HCT116 (cell line): ENCODE measurements at regions not wholly inside any gene's neighbourhood (a gene's known extent, or its start where the extent isn't known, plus 50 kb on each side); places are given as distances from the start of the nearest gene placed in this dataset.

Experiments used
- ATAC-seq: fragments of 200-7000 bp; cut with Tn5 transposase; 2 replicates; pipeline ENCODE4 v1.9.1; 2020; ENCODE audit warnings: mild to moderate bottlenecking, moderate library complexity
- BruUV-seq: library from RNA; stranded (reverse); fragments of 400-500 nt; replicated peaks from 2 replicates; lab custom pipeline; 2021; lab: Mats Ljungman, UMichigan
- CTCF ChIA-PET: fragments of 300-600 bp; sonication (Branson Sonifier 250); formaldehyde crosslinking; loops from one replicate; lab custom pipeline; 2021; ENCODE audit warnings: antibody characterized with exemption; lab: Charles Lee
- POLR2A ChIA-PET: fragments of 300-600, 350-600 bp; sonication (Branson Sonifier 250); formaldehyde crosslinking; loops from one replicate; lab custom pipeline; 2021; ENCODE audit warnings: antibody characterized with exemption; lab: Charles Lee
- RAD21 ChIA-PET, 2 experiments: fragments of 300-600 bp; sonication (Branson Sonifier 250); formaldehyde crosslinking; loops; one replicate each; lab custom pipeline; 2023; ENCODE audit warnings: low total read pairs in 2 of 2; ENCODE audit not compliant: uncharacterized antibody in 2 of 2, unreplicated experiment in 2 of 2, low non-redundant PET in 1 of 2; lab: Charles Lee
- DNase-seq: peaks from one replicate; pipeline ENCODE4 v3.0.0-alpha.2; 2010; ENCODE audit warnings: low read depth, low spot score
- H2AFZ ChIP-seq: fragments of 200-600 bp; shearing (Covaris generic), sonication (generic); 2 replicates; pipeline ENCODE4 v1.6.1; 2017; ENCODE audit warnings: low read depth, mixed run types, mixed read lengths, antibody characterized with exemption, low read length; ENCODE audit not compliant: poor library complexity, severe bottlenecking
- H3K27ac ChIP-seq: 2 replicates; pipeline ENCODE4 v1.5.1; 2012; ENCODE audit warnings: low read depth, low read length
- H3K27me3 ChIP-seq: fragments of 200-600 bp; sonication (generic); 2 replicates; pipeline ENCODE4 v1.6.1; 2016; ENCODE audit warnings: mixed run types, low read length, mixed read lengths; ENCODE audit not compliant: insufficient read depth
- H3K36me3 ChIP-seq, 2 experiments: fragments of 200-500 bp in 1 of 2; fragments of 200-600 bp in 1 of 2; sonication (Bioruptor generic) in 1 of 2; sonication (generic) in 1 of 2; 2 replicates each; pipeline versions ENCODE4 v1.5.1 to v1.6.1; 2014 to 2016; ENCODE audit warnings: low read length in 2 of 2, inconsistent platforms in 1 of 2, mixed read lengths in 1 of 2, mixed run types in 1 of 2; ENCODE audit not compliant: insufficient read depth in 2 of 2, control insufficient read depth in 1 of 2
- H3K4me1 ChIP-seq, 2 experiments: fragments of 200-600 bp in 1 of 2; sonication (generic) in 1 of 2; 2 replicates each; pipeline versions ENCODE4 v1.5.1 to v1.6.1; 2012 to 2017; ENCODE audit warnings: low read length in 2 of 2, inconsistent platforms in 1 of 2, mild to moderate bottlenecking in 1 of 2, mixed read lengths in 1 of 2, mixed run types in 1 of 2, moderate library complexity in 1 of 2; ENCODE audit not compliant: insufficient read depth in 2 of 2, control insufficient read depth in 1 of 2
- H3K4me2 ChIP-seq: fragments of 200-600 bp; sonication (generic); 2 replicates; pipeline ENCODE4 v1.6.1; 2017; ENCODE audit warnings: mixed run types, low read length, mixed read lengths
- H3K4me3 ChIP-seq, 2 experiments: fragments of 200-600 bp in 1 of 2; sonication (generic) in 1 of 2; replicated peaks in 1 of 2; 2 replicates each; pipeline ENCODE4 v1.5.1; 2011 to 2016; ENCODE audit warnings: low read length in 2 of 2, control low read depth in 1 of 2, low read depth in 1 of 2, mild to moderate bottlenecking in 1 of 2, mixed read lengths in 1 of 2, mixed run types in 1 of 2
- H3K79me2 ChIP-seq: fragments of 200-600 bp; sonication (generic); 2 replicates; pipeline ENCODE4 v1.6.1; 2017; ENCODE audit warnings: mild to moderate bottlenecking, mixed run types, low read length, moderate library complexity, mixed read lengths; ENCODE audit not compliant: insufficient read depth
- H3K9ac ChIP-seq: fragments of 200-600 bp; sonication (generic); 2 replicates; pipeline ENCODE4 v1.6.1; 2016; ENCODE audit warnings: low read length, mixed read lengths
- H3K9me2 ChIP-seq: fragments of 200-600 bp; sonication (generic), shearing (Covaris generic); 2 replicates; pipeline ENCODE4 v1.6.1; 2017; ENCODE audit warnings: mixed run types, mild to moderate bottlenecking, moderate library complexity; ENCODE audit not compliant: insufficient read depth
- H3K9me3 ChIP-seq, 2 experiments: fragments of 200-500 bp in 1 of 2; fragments of 200-600 bp in 1 of 2; sonication (Bioruptor generic) in 1 of 2; sonication (generic) in 1 of 2; 2 replicates each; pipeline ENCODE4 v1.6.1; 2014 to 2017; ENCODE audit warnings: low read length in 2 of 2, mixed read lengths in 2 of 2, inconsistent platforms in 1 of 2, low read depth in 1 of 2, mild to moderate bottlenecking in 1 of 2, mixed run types in 1 of 2, moderate library complexity in 1 of 2; ENCODE audit not compliant: control insufficient read depth in 1 of 2, insufficient read depth in 1 of 2
- H4K20me1 ChIP-seq: fragments of 200-600 bp; sonication (generic), shearing (Covaris generic); 2 replicates; pipeline ENCODE4 v1.6.1; 2017; ENCODE audit warnings: mixed run types, mild to moderate bottlenecking, moderate library complexity; ENCODE audit not compliant: insufficient read depth
- EGR1 ChIP-seq: IDR thresholded peaks from 2 replicates; pipeline ENCODE4 v1.6.1; 2012; ENCODE audit warnings: low read depth
- EZH2 ChIP-seq: fragments of 200-600 bp; sonication (generic); IDR thresholded peaks from 2 replicates; pipeline ENCODE4 v1.6.1; 2017; ENCODE audit warnings: antibody characterized with exemption, mixed run types
- EZH2phosphoT487 ChIP-seq: fragments of 200-600 bp; IDR thresholded peaks from 2 replicates; pipeline ENCODE4 v1.6.1; 2018; ENCODE audit warnings: antibody characterized with exemption, borderline replicate concordance
- MAX ChIP-seq: IDR thresholded peaks from 2 replicates; pipeline ENCODE4 v1.6.1; 2012
- POLR2A ChIP-seq: IDR thresholded peaks from 2 replicates; pipeline ENCODE4 v1.7.0; 2011; ENCODE audit warnings: borderline replicate concordance; ENCODE audit not compliant: insufficient read depth, insufficient read length; ENCODE audit errors: extremely low read depth
- POLR2AphosphoS5 ChIP-seq: IDR thresholded peaks from 2 replicates; pipeline ENCODE4 v1.6.1; 2011; ENCODE audit warnings: mild to moderate bottlenecking, low read depth, low read length, moderate library complexity
- RAD21 ChIP-seq: IDR thresholded peaks from 2 replicates; pipeline ENCODE4 v1.6.1; 2012; ENCODE audit warnings: low read depth, mild to moderate bottlenecking
- SIN3A ChIP-seq: IDR thresholded peaks from 2 replicates; pipeline ENCODE4 v1.6.1; 2012; ENCODE audit warnings: low read depth
- TCF7L2 ChIP-seq: IDR thresholded peaks from 2 replicates; pipeline ENCODE4 v1.7.0; 2011; ENCODE audit warnings: borderline replicate concordance, inconsistent platforms; ENCODE audit not compliant: insufficient read depth, insufficient read length; ENCODE audit errors: extremely low read depth
- ZFX ChIP-seq: fragments of 450-650 bp; IDR thresholded peaks from 2 replicates; pipeline ENCODE4 v1.6.1; 2017
- intact Hi-C: fragments of 100-400 bp; cut with micrococcal nuclease; formaldehyde crosslinking; loops from 2 replicates; pipeline ENCODE4 v1.10.0; 2022
- TF ChIP-seq, protein P1 (sequence below), 3 experiments: fragments of 200-600 bp in 1 of 3; sonication (generic) in 1 of 3; IDR thresholded peaks in 2 of 3; conservative IDR thresholded peaks in 1 of 3; 2 replicates each; pipeline ENCODE4 v1.5.1; 2012 to 2017; ENCODE audit warnings: low read depth in 2 of 3, low read length in 2 of 3, antibody characterized with exemption in 1 of 3, borderline replicate concordance in 1 of 3, control low read depth in 1 of 3, mild to moderate bottlenecking in 1 of 3, mixed read lengths in 1 of 3, mixed run types in 1 of 3, moderate library complexity in 1 of 3; ENCODE audit not compliant: insufficient read depth in 1 of 3
- TF ChIP-seq, protein P2 (sequence below): IDR thresholded peaks from 2 replicates; pipeline ENCODE4 v1.6.1; 2012; ENCODE audit warnings: low read depth

DNA sequence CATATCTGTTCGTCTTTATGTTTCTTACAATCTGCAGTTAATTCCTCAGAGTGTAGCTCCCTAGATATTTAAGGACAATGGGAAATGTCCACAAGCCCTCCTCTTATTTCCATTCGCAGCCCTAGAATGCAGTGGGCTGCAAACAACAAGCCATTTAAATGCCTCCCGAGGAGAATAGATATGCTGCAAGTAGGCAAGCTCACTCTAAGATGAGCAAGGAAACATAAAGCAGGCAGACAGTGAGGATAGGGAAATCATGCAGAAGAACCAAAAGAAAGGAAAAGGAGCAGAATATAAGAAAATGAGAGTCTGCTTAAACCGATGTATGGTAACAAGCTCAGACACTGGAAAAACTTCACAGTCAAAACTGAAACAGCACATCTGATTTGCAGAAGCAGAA is 561.9 kb downstream of the GBE1 start:
- no peaks in the 10 kb centered on the region for H3K79me2 ChIP-seq
- H3K4me2 ChIP-seq: no peak overlapping the region
- H2AFZ ChIP-seq: no peak overlapping the region
- H3K4me1 ChIP-seq: no peaks in the 10 kb centered on the region
- intact Hi-C loops: no loop called here
- POLR2A ChIA-PET: no interaction called here
- RAD21 ChIA-PET: no interaction called here
- H3K27ac ChIP-seq: no peak overlapping the region
- no peak overlapping the region for H3K9ac ChIP-seq
- peaks cover 0 to 10% of the 10 kb centered on the region in 2 experiments; a peak in 1 of 4 replicates for H3K9me3 ChIP-seq
- CTCF ChIA-PET: no interaction called here
- H4K20me1 ChIP-seq: no peaks in the 10 kb centered on the region
- ATAC-seq: no peak
- no peaks in the 10 kb centered on the region for H3K36me3 ChIP-seq
- no peak for TF ChIP-seq POLR2AphosphoS5
- TF ChIP-seq, protein P1, sequence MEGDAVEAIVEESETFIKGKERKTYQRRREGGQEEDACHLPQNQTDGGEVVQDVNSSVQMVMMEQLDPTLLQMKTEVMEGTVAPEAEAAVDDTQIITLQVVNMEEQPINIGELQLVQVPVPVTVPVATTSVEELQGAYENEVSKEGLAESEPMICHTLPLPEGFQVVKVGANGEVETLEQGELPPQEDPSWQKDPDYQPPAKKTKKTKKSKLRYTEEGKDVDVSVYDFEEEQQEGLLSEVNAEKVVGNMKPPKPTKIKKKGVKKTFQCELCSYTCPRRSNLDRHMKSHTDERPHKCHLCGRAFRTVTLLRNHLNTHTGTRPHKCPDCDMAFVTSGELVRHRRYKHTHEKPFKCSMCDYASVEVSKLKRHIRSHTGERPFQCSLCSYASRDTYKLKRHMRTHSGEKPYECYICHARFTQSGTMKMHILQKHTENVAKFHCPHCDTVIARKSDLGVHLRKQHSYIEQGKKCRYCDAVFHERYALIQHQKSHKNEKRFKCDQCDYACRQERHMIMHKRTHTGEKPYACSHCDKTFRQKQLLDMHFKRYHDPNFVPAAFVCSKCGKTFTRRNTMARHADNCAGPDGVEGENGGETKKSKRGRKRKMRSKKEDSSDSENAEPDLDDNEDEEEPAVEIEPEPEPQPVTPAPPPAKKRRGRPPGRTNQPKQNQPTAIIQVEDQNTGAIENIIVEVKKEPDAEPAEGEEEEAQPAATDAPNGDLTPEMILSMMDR (IDR thresholded peaks at IDR 0.05 in 2 of 3, conservative IDR thresholded peaks at IDR 0.05 in 1 of 3; ENCODE audit: borderline replicate concordance in 1 of 3, insufficient read depth in 1 of 3, low read depth in 2 of 3, low read length in 2 of 3): no peak
- H3K9me2 ChIP-seq: no peaks in the 10 kb centered on the region
- H3K27me3 ChIP-seq: no peaks in the 10 kb centered on the region
- DNase-seq: no peak
- no TSS peak for BruUV-seq
- H3K4me3 ChIP-seq: no peak overlapping the region

- ATAC-seq (no peak), DNase-seq (no peak)
- no peak overlapping the region for H3K4me2 ChIP-seq
- H3K27me3 ChIP-seq: no peaks in the 10 kb centered on the region
- no peak overlapping the region for H3K27ac ChIP-seq
- ChIA-PET RAD21 (no interaction called here), POLR2A (no interaction called here), CTCF (no interaction called here)
- no peaks in the 10 kb centered on the region for H3K9me2 ChIP-seq
- no peaks in the 10 kb centered on the region for H3K4me1 ChIP-seq
- no peaks in the 10 kb centered on the region for H4K20me1 ChIP-seq
- BruUV-seq: no TSS peak
- peaks cover 0 to 10% of the 10 kb centered on the region in 2 experiments; a peak in 1 of 4 replicates for H3K9me3 ChIP-seq
- H2AFZ ChIP-seq: no peak overlapping the region
- H3K4me3 ChIP-seq: no peak overlapping the region
- TF ChIP-seq SIN3A: no peak
- no peak for TF ChIP-seq TCF7L2
- no peak for TF ChIP-seq MAX
- no peak for TF ChIP-seq EZH2phosphoT487
- TF ChIP-seq, protein P2, sequence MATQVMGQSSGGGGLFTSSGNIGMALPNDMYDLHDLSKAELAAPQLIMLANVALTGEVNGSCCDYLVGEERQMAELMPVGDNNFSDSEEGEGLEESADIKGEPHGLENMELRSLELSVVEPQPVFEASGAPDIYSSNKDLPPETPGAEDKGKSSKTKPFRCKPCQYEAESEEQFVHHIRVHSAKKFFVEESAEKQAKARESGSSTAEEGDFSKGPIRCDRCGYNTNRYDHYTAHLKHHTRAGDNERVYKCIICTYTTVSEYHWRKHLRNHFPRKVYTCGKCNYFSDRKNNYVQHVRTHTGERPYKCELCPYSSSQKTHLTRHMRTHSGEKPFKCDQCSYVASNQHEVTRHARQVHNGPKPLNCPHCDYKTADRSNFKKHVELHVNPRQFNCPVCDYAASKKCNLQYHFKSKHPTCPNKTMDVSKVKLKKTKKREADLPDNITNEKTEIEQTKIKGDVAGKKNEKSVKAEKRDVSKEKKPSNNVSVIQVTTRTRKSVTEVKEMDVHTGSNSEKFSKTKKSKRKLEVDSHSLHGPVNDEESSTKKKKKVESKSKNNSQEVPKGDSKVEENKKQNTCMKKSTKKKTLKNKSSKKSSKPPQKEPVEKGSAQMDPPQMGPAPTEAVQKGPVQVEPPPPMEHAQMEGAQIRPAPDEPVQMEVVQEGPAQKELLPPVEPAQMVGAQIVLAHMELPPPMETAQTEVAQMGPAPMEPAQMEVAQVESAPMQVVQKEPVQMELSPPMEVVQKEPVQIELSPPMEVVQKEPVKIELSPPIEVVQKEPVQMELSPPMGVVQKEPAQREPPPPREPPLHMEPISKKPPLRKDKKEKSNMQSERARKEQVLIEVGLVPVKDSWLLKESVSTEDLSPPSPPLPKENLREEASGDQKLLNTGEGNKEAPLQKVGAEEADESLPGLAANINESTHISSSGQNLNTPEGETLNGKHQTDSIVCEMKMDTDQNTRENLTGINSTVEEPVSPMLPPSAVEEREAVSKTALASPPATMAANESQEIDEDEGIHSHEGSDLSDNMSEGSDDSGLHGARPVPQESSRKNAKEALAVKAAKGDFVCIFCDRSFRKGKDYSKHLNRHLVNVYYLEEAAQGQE: no peak
- no peak for TF ChIP-seq RAD21
- no peak for TF ChIP-seq POLR2AphosphoS5
- no peak for TF ChIP-seq EZH2
- TF ChIP-seq EGR1: no peak
- TF ChIP-seq ZFX: no peak
- no peak for TF ChIP-seq POLR2A
- no peaks in the 10 kb centered on the region for H3K36me3 ChIP-seq
- no peak overlapping the region for H3K9ac ChIP-seq
- no peaks in the 10 kb centered on the region for H3K79me2 ChIP-seq
- intact Hi-C loops: no loop called here
Observed at GRCh38 chr3:81198756-81199155, 562.7 kb downstream of the GBE1 start.
